ENCODE measurements at regions not wholly inside any gene's neighbourhood (a gene's known extent, or its start where the extent isn't known, plus 50 kb on each side); places are given as distances from the start of the nearest gene placed in this dataset.
A peak's percentile ranks its signal among the peaks of the same experiment; 100 is the strongest.

GRCh38 chr4:104394406-104395167 is 100.1 kb downstream of the CXXC4 start:
- ChIA-PET CTCF (ENCODE audit: unreplicated experiment) (no interaction called here), POLR2A (interaction anchor here (0.6 to 1.0 kb wide), 3 partner anchors 8 to 115 kb away, joined by 3 to 4 read pairs (median 3); no protein-coding TSS in a partner anchor)
- H3K4me1 ChIP-seq (ENCODE audit: insufficient read depth, low read length, poor library complexity, severe bottlenecking): no peaks in the 10 kb centered on the region
- TF ChIP-seq EZH2phosphoT487 (IDR thresholded peaks at IDR 0.05; ENCODE audit: borderline replicate concordance, low read depth, low read length) (no peak), CTCF (conservative IDR thresholded peaks at IDR 0.05; ENCODE audit: low read length) (no peak)
- no peaks in the 10 kb centered on the region for H3K9me3 ChIP-seq (ENCODE audit: low read length)
- H3K79me2 ChIP-seq (ENCODE audit: insufficient read depth, low read depth, low read length): no peaks in the 10 kb centered on the region
- DNase-seq (ENCODE audit: low spot score): no peak
- H3K4me2 ChIP-seq (ENCODE audit: low read length): peak overlapping the region; percentile 11; the same call in 1 of the 2 replicates
- BruUV-seq (replicated peaks): no TSS peak
- H3K27ac ChIP-seq (ENCODE audit: low read depth, low read length, poor library complexity, severe bottlenecking): no peak overlapping the region
- H3K4me3 ChIP-seq (ENCODE audit: low read depth, low read length, poor library complexity, severe bottlenecking): no peak overlapping the region
- H3K36me3 ChIP-seq (ENCODE audit: insufficient read depth, low read length): no peaks in the 10 kb centered on the region
- no peak overlapping the region for H2AFZ ChIP-seq (ENCODE audit: low read length)
- H3K9me2 ChIP-seq (ENCODE audit: insufficient read depth, low read length): no peaks in the 10 kb centered on the region
- H4K20me1 ChIP-seq (ENCODE audit: insufficient read depth, low read length): no peaks in the 10 kb centered on the region
- intact Hi-C loops (cut with micrococcal nuclease; ENCODE audit: unreplicated experiment): no loop called here

GRCh38 chr4:104393655-104394324 is 100.9 kb downstream of the CXXC4 start:
- intact Hi-C loops (cut with micrococcal nuclease; ENCODE audit: unreplicated experiment): no loop called here
- DNase-seq (ENCODE audit: low spot score): no peak
- Histone ChIP-seq H3K9me3 (ENCODE audit: low read length) (no peaks in the 10 kb centered on the region), H2AFZ (ENCODE audit: low read length) (no peak overlapping the region), H3K36me3 (ENCODE audit: insufficient read depth, low read length) (no peaks in the 10 kb centered on the region), H3K9me2 (ENCODE audit: insufficient read depth, low read length) (no peaks in the 10 kb centered on the region), H3K27ac (ENCODE audit: low read depth, low read length, poor library complexity, severe bottlenecking) (no peak overlapping the region), H3K4me2 (ENCODE audit: low read length) (peak overlapping the region; percentile 11; the same call in 1 of the 2 replicates), H3K4me1 (ENCODE audit: insufficient read depth, low read length, poor library complexity, severe bottlenecking) (no peaks in the 10 kb centered on the region), H4K20me1 (ENCODE audit: insufficient read depth, low read length) (no peaks in the 10 kb centered on the region), H3K79me2 (ENCODE audit: insufficient read depth, low read depth, low read length) (no peaks in the 10 kb centered on the region), H3K4me3 (ENCODE audit: low read depth, low read length, poor library complexity, severe bottlenecking) (no peak overlapping the region)
- BruUV-seq (replicated peaks): no TSS peak
- POLR2A ChIA-PET: interaction anchor here (0.8 to 1.1 kb wide), 4 partner anchors 9 to 1715 kb away, joined by 3 to 4 read pairs (median 3); no protein-coding TSS in a partner anchor
- TF ChIP-seq CTCF (conservative IDR thresholded peaks at IDR 0.05; ENCODE audit: low read length): no peak
- TF ChIP-seq EZH2phosphoT487 (IDR thresholded peaks at IDR 0.05; ENCODE audit: borderline replicate concordance, low read depth, low read length): no peak
- CTCF ChIA-PET (ENCODE audit: unreplicated experiment): no interaction called here

- DNase-seq (ENCODE audit: low spot score): no peak
- no peaks in the 10 kb centered on the region for H3K9me3 ChIP-seq (ENCODE audit: low read length)
- H3K79me2 ChIP-seq (ENCODE audit: insufficient read depth, low read depth, low read length): no peaks in the 10 kb centered on the region
- intact Hi-C loops (cut with micrococcal nuclease; ENCODE audit: unreplicated experiment): no loop called here
- ChIA-PET CTCF (ENCODE audit: unreplicated experiment) (no interaction called here), POLR2A (no interaction called here)
- no peak overlapping the region for H2AFZ ChIP-seq (ENCODE audit: low read length)
- H3K4me3 ChIP-seq (ENCODE audit: low read depth, low read length, poor library complexity, severe bottlenecking): no peak overlapping the region
- H3K4me2 ChIP-seq (ENCODE audit: low read length): no peak overlapping the region
- no peak for TF ChIP-seq CTCF (conservative IDR thresholded peaks at IDR 0.05; ENCODE audit: low read length)
- TF ChIP-seq EZH2phosphoT487 (IDR thresholded peaks at IDR 0.05; ENCODE audit: borderline replicate concordance, low read depth, low read length): no peak
- no peak overlapping the region for H3K27ac ChIP-seq (ENCODE audit: low read depth, low read length, poor library complexity, severe bottlenecking)
- no peaks in the 10 kb centered on the region for H4K20me1 ChIP-seq (ENCODE audit: insufficient read depth, low read length)
- H3K36me3 ChIP-seq (ENCODE audit: insufficient read depth, low read length): no peaks in the 10 kb centered on the region
- no TSS peak for BruUV-seq (replicated peaks)
- no peaks in the 10 kb centered on the region for H3K4me1 ChIP-seq (ENCODE audit: insufficient read depth, low read length, poor library complexity, severe bottlenecking)
- no peaks in the 10 kb centered on the region for H3K9me2 ChIP-seq (ENCODE audit: insufficient read depth, low read length)
These were observed 109.0 kb downstream of the CXXC4 start for GRCh38 chr4:104385713-104386112.

All from OCI-LY7 (cell line).